PC-9 (cell line): ENCODE measurements at regions not wholly inside any gene's neighbourhood (a gene's known extent, or its start where the extent isn't known, plus 50 kb on each side); places are given as distances from the start of the nearest gene placed in this dataset.
A peak's percentile ranks its signal among the peaks of the same experiment; 100 is the strongest.
"Not testable (repeated sequence)": the region's sequence is repeated elsewhere in the genome, so short reads cannot be mapped to it uniquely, and the experiment has no call there.

Experiments used
- BruUV-seq: library from RNA; stranded (reverse); fragments of 400-500 nt; replicated peaks from 2 replicates; lab custom pipeline; 2021; lab: Mats Ljungman, UMichigan
- CTCF ChIA-PET: fragments of 300-600 bp; sonication (Branson Sonifier 250); formaldehyde crosslinking; loops from one replicate; lab custom pipeline; 2022; ENCODE audit warnings: antibody characterized with exemption; lab: Charles Lee
- POLR2A ChIA-PET: fragments of 300-600 bp; sonication (Branson Sonifier 250); formaldehyde crosslinking; loops from one replicate; lab custom pipeline; 2022; ENCODE audit warnings: antibody characterized with exemption; ENCODE audit not compliant: unreplicated experiment; lab: Charles Lee
- DNase-seq, 2 experiments: peaks; one replicate each; pipeline versions ENCODE4 v3.0.0 to v3.0.0-alpha.2; 2015 to 2022; ENCODE audit warnings: mixed read lengths in 1 of 2
- H2AFZ ChIP-seq: fragments of 200-600 bp; sonication (generic); 2 replicates; pipeline ENCODE4 v1.8.1; 2017; ENCODE audit warnings: antibody characterized with exemption
- H3F3A ChIP-seq: fragments of 200-600 bp; sonication (generic); 2 replicates; pipeline ENCODE4 v1.8.1; 2017; ENCODE audit warnings: antibody characterized with exemption, mild to moderate bottlenecking, low read depth; ENCODE audit not compliant: insufficient read depth
- H3K27ac ChIP-seq: fragments of 200-600 bp; sonication (generic); 2 replicates; pipeline ENCODE4 v1.6.1; 2016; ENCODE audit warnings: mixed run types
- H3K27me3 ChIP-seq: fragments of 200-600 bp; sonication (generic); 2 replicates; pipeline ENCODE4 v1.6.1; 2016; ENCODE audit warnings: low read depth, mixed run types; ENCODE audit not compliant: insufficient read depth
- H3K36me3 ChIP-seq: fragments of 200-600 bp; sonication (generic); 2 replicates; pipeline ENCODE4 v1.6.1; 2016; ENCODE audit warnings: low read depth, mixed run types
- H3K4me1 ChIP-seq: fragments of 200-600 bp; sonication (generic); replicated peaks from 2 replicates; pipeline ENCODE4 v1.6.1; 2016; ENCODE audit warnings: mixed run types; ENCODE audit not compliant: insufficient read depth
- H3K4me2 ChIP-seq: fragments of 200-600 bp; sonication (generic); 2 replicates; pipeline ENCODE4 v1.6.1; 2017; ENCODE audit warnings: mixed run types
- H3K4me3 ChIP-seq: fragments of 200-600 bp; sonication (generic); 2 replicates; pipeline ENCODE4 v1.6.1; 2016; ENCODE audit warnings: mixed run types
- H3K79me2 ChIP-seq: fragments of 200-600 bp; sonication (generic); 2 replicates; pipeline ENCODE4 v1.6.1; 2017; ENCODE audit warnings: low read depth, mixed run types
- H3K9me2 ChIP-seq: fragments of 200-600 bp; sonication (generic); 2 replicates; pipeline ENCODE4 v1.8.1; 2017; ENCODE audit warnings: mild to moderate bottlenecking; ENCODE audit not compliant: insufficient read depth
- H3K9me3 ChIP-seq: fragments of 200-600 bp; sonication (generic); 2 replicates; pipeline ENCODE4 v1.8.1; 2016; ENCODE audit warnings: low read depth; ENCODE audit not compliant: insufficient read depth
- H4K20me1 ChIP-seq: fragments of 200-600 bp; sonication (generic); 2 replicates; pipeline ENCODE4 v1.8.1; 2017; ENCODE audit not compliant: insufficient read depth
- CTCF ChIP-seq: fragments of 200-600 bp; sonication (generic); conservative IDR thresholded peaks from 2 replicates; pipeline ENCODE4 v1.6.1; 2017; ENCODE audit warnings: mixed run types, antibody characterized with exemption, mild to moderate bottlenecking, moderate library complexity
- EZH2 ChIP-seq: fragments of 200-600 bp; sonication (generic); IDR thresholded peaks from 2 replicates; pipeline ENCODE4 v1.8.0; 2017; ENCODE audit warnings: antibody characterized with exemption, low read depth
- intact Hi-C: fragments of 100-400 bp; cut with micrococcal nuclease; formaldehyde crosslinking; loops from one replicate; pipeline ENCODE4 v1.10.0; 2022; ENCODE audit not compliant: unreplicated experiment

- H3K9me2 ChIP-seq, result no peaks in the 10 kb centered on the region
- no peaks in the 10 kb centered on the region for H3K27me3 ChIP-seq
- peak overlapping the region; percentile 23; the same call in 1 of the 2 replicates for H3K4me2 ChIP-seq
- H4K20me1 ChIP-seq, result no peaks in the 10 kb centered on the region
- intact Hi-C loops, result no loop called here
- no peaks in the 10 kb centered on the region for H3F3A ChIP-seq
- no peak overlapping the region for H3K4me3 ChIP-seq
- no peak for TF ChIP-seq EZH2
- no peak for TF ChIP-seq CTCF
- no peak for DNase-seq
- ChIA-PET POLR2A (no interaction called here), CTCF (no interaction called here)
- no peaks in the 10 kb centered on the region for H3K9me3 ChIP-seq
- H3K79me2 ChIP-seq, result no peaks in the 10 kb centered on the region
- H2AFZ ChIP-seq, result no peak overlapping the region
- 0 out of 2 replicates have a peak, but pooled peaks cover 4% of the 10 kb centered on the region for H3K4me1 ChIP-seq
- peak overlapping the region; percentile 25; the same call in 1 of the 2 replicates for H3K27ac ChIP-seq
- no peaks in the 10 kb centered on the region for H3K36me3 ChIP-seq
- BruUV-seq, result no TSS peak
Measured at GRCh38 chr4:146051223-146051622, 112.6 kb upstream of the ZNF827 start.

GRCh38 chr4:146049802-146050201 is 111.2 kb upstream of the ZNF827 start:
- no TSS peak for BruUV-seq
- H3K27ac ChIP-seq, result no peak overlapping the region
- H3K79me2 ChIP-seq, result no peaks in the 10 kb centered on the region
- no peaks in the 10 kb centered on the region for H3K9me3 ChIP-seq
- no peak overlapping the region for H2AFZ ChIP-seq
- no peaks in the 10 kb centered on the region for H3F3A ChIP-seq
- no peaks in the 10 kb centered on the region for H3K9me2 ChIP-seq
- DNase-seq, result no peak
- H3K27me3 ChIP-seq, result no peaks in the 10 kb centered on the region
- intact Hi-C loops, result no loop called here
- POLR2A ChIA-PET, result no interaction called here
- H3K4me1 ChIP-seq, result 0 out of 2 replicates have a peak, but pooled peaks cover 4% of the 10 kb centered on the region
- H3K36me3 ChIP-seq, result no peaks in the 10 kb centered on the region
- CTCF ChIA-PET, result interaction anchor here (0.6 kb wide), 1 partner anchor 45 kb away, joined by 3 read pairs; no protein-coding TSS in a partner anchor
- TF ChIP-seq CTCF, result no peak
- TF ChIP-seq EZH2, result no peak
- H3K4me2 ChIP-seq, result no peak overlapping the region
- no peaks in the 10 kb centered on the region for H4K20me1 ChIP-seq
- H3K4me3 ChIP-seq, result no peak overlapping the region

GRCh38 chr4:146047768-146048167 is 109.1 kb upstream of the ZNF827 start:
- H3K27ac ChIP-seq, intact Hi-C loops, H2AFZ ChIP-seq, H3K4me2 ChIP-seq, H3K9me2 ChIP-seq, CTCF ChIA-PET, H4K20me1 ChIP-seq, H3F3A ChIP-seq, H3K27me3 ChIP-seq, H3K36me3 ChIP-seq, H3K79me2 ChIP-seq, POLR2A ChIA-PET, H3K4me1 ChIP-seq, BruUV-seq, H3K4me3 ChIP-seq, H3K9me3 ChIP-seq, DNase-seq: not testable (repeated sequence)
